PC-3 (cell line): ENCODE measurements at regions not wholly inside any gene's neighbourhood (a gene's known extent, or its start where the extent isn't known, plus 50 kb on each side); places are given as distances from the start of the nearest gene placed in this dataset.

ENCODE experiments used
- ATAC-seq: fragments of 200-7000 bp; cut with Tn5 transposase; 2 replicates; pipeline ENCODE4 v1.9.1; 2020; ENCODE audit warnings: mild to moderate bottlenecking, moderate library complexity
- BruUV-seq: library from RNA; stranded (reverse); fragments of 400-500 nt; replicated peaks from 2 replicates; lab custom pipeline; 2021; lab: Mats Ljungman, UMichigan
- CTCF ChIA-PET: fragments of 300-600 bp; sonication (Branson Sonifier 250); formaldehyde crosslinking; loops from one replicate; lab custom pipeline; 2022; ENCODE audit warnings: antibody characterized with exemption; lab: Charles Lee
- POLR2A ChIA-PET: fragments of 300-600 bp; sonication (Branson Sonifier 250); formaldehyde crosslinking; loops from one replicate; lab custom pipeline; 2022; ENCODE audit warnings: antibody characterized with exemption; ENCODE audit not compliant: unreplicated experiment; lab: Charles Lee
- DNase-seq: peaks from one replicate; pipeline ENCODE4 v3.0.0-alpha.2; 2015
- H2AFZ ChIP-seq: fragments of 300-600 bp; sonication (generic); 2 replicates; pipeline ENCODE4 v1.6.0; 2016; ENCODE audit warnings: antibody characterized with exemption, low read length
- H3F3A ChIP-seq: fragments of 300-600 bp; sonication (generic); one replicate; pipeline ENCODE4 v1.6.0; 2017; ENCODE audit warnings: antibody characterized with exemption, low read length, control low read depth, mild to moderate bottlenecking; ENCODE audit not compliant: unreplicated experiment
- H3K27ac ChIP-seq: fragments of 300-600 bp; sonication (generic); 2 replicates; pipeline ENCODE4 v1.5.1; 2016; ENCODE audit warnings: mild to moderate bottlenecking, low read length
- H3K27me3 ChIP-seq: fragments of 300-600 bp; sonication (generic); 2 replicates; pipeline ENCODE4 v1.6.1; 2016; ENCODE audit warnings: low read length, mixed read lengths
- H3K36me3 ChIP-seq: fragments of 300-600 bp; sonication (generic); 2 replicates; pipeline ENCODE4 v1.6.1; 2016; ENCODE audit warnings: low read depth, mixed run types, low read length, mixed read lengths
- H3K4me1 ChIP-seq: fragments of 300-600 bp; sonication (generic); 2 replicates; pipeline ENCODE4 v1.5.1; 2016; ENCODE audit warnings: low read length; ENCODE audit not compliant: insufficient read depth
- H3K4me2 ChIP-seq: fragments of 300-600 bp; sonication (generic); 2 replicates; pipeline ENCODE4 v1.6.0; 2016; ENCODE audit warnings: low read length
- H3K4me3 ChIP-seq: fragments of 300-600 bp; sonication (generic); 2 replicates; pipeline ENCODE4 v1.5.1; 2016; ENCODE audit warnings: mild to moderate bottlenecking, low read length, mixed read lengths
- H3K79me2 ChIP-seq: fragments of 300-600 bp; sonication (generic); 2 replicates; pipeline ENCODE4 v1.6.1; 2017; ENCODE audit warnings: low read length, mixed read lengths
- H3K9ac ChIP-seq: fragments of 300-600 bp; sonication (generic); 2 replicates; pipeline ENCODE4 v1.6.0; 2016; ENCODE audit warnings: mild to moderate bottlenecking, low read length
- H3K9me2 ChIP-seq: fragments of 300-600 bp; sonication (generic); replicated peaks from 2 replicates; pipeline ENCODE4 v1.6.1; 2016; ENCODE audit warnings: mixed run types, low read length, mixed read lengths
- H3K9me3 ChIP-seq: fragments of 300-600 bp; sonication (generic); 2 replicates; pipeline ENCODE4 v1.6.1; 2016; ENCODE audit warnings: low read length, mixed read lengths
- H4K20me1 ChIP-seq: fragments of 300-600 bp; sonication (generic); 2 replicates; pipeline ENCODE4 v1.6.1; 2016; ENCODE audit warnings: low read length, mixed read lengths
- CTCF ChIP-seq: fragments of 300-600 bp; sonication (generic); conservative IDR thresholded peaks from 2 replicates; pipeline ENCODE4 v1.5.1; 2017; ENCODE audit warnings: antibody characterized with exemption, low read depth, mild to moderate bottlenecking, low read length
- EZH2 ChIP-seq: fragments of 300-600 bp; sonication (generic); IDR thresholded peaks from one replicate; pipeline ENCODE4 v1.6.1; 2017; ENCODE audit warnings: antibody characterized with exemption, mild to moderate bottlenecking, low read length; ENCODE audit not compliant: unreplicated experiment
- EZH2phosphoT487 ChIP-seq: fragments of 300-600 bp; sonication (generic); IDR thresholded peaks from 2 replicates; pipeline ENCODE4 v1.6.1; 2018; ENCODE audit warnings: mild to moderate bottlenecking, antibody characterized with exemption, low read length, borderline replicate concordance
- intact Hi-C: fragments of 100-400 bp; cut with micrococcal nuclease; formaldehyde crosslinking; loops from 2 replicates; pipeline ENCODE4 v1.9.0; 2023

GRCh38 chr4:28341784-28342183 is 1481.1 kb downstream of the STIM2 start:
- Histone ChIP-seq H3K4me2 (no peak overlapping the region), H3K9ac (no peak overlapping the region), H3K27me3 (no peaks in the 10 kb centered on the region), H3K36me3 (no peaks in the 10 kb centered on the region), H3K79me2 (no peaks in the 10 kb centered on the region), H3K4me1 (no peaks in the 10 kb centered on the region), H3F3A (no peaks in the 10 kb centered on the region), H4K20me1 (no peaks in the 10 kb centered on the region), H3K9me2 (no peaks in the 10 kb centered on the region), H3K4me3 (no peak overlapping the region), H2AFZ (no peak overlapping the region), H3K27ac (no peak overlapping the region), H3K9me3 (0 out of 2 replicates have a peak, but pooled peaks cover 10% of the 10 kb centered on the region)
- TF ChIP-seq CTCF (no peak), EZH2 (no peak), EZH2phosphoT487 (no peak)
- no peak for DNase-seq
- CTCF ChIA-PET = no interaction called here
- no TSS peak for BruUV-seq
- POLR2A ChIA-PET = no interaction called here
- no peak for ATAC-seq
- intact Hi-C loops = no loop called here

DNA sequence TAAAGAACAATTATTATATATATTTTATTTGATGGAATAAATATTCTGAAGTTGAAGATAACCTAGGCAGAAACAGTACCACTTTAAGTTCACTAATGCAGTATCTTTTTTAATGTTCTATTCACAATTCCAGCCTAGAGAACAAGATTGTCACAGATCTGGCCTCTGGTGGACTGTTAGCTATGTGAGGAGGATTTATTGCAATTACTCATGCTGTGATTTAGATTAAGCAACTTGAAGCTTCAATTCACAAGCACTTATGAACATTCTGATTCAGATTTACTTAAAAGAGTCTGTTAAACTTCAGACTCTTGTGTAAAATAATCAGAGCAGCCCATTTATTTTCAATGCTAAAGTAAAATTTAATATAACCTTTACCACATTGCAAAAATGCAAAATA is 1489.8 kb downstream of the STIM2 start:
- Histone ChIP-seq H3K9ac (no peak overlapping the region), H3K9me2 (no peaks in the 10 kb centered on the region), H3K4me3 (no peak overlapping the region), H3K27me3 (no peaks in the 10 kb centered on the region), H4K20me1 (no peaks in the 10 kb centered on the region), H3K4me2 (no peak overlapping the region), H3K4me1 (no peaks in the 10 kb centered on the region), H3F3A (no peaks in the 10 kb centered on the region), H3K27ac (no peak overlapping the region), H3K79me2 (no peaks in the 10 kb centered on the region), H2AFZ (no peak overlapping the region), H3K9me3 (no peaks in the 10 kb centered on the region), H3K36me3 (no peaks in the 10 kb centered on the region)
- no peak for TF ChIP-seq CTCF
- no peak for TF ChIP-seq EZH2
- no peak for TF ChIP-seq EZH2phosphoT487
- peak; percentile 73 for ATAC-seq
- intact Hi-C loops = loop anchor here (5.0 kb wide), 2 partner anchors 123 to 488 kb away; no protein-coding TSS in a partner anchor
- ChIA-PET POLR2A (interaction anchor here (0.6 kb wide), 1 partner anchor 103 kb away, joined by 3 read pairs; no protein-coding TSS in a partner anchor), CTCF (interaction anchor here (0.6 kb wide), 1 partner anchor 666 kb away, joined by 4 read pairs; no protein-coding TSS in a partner anchor)
- peak; percentile 43 for DNase-seq
- no TSS peak for BruUV-seq

- Histone ChIP-seq H3K4me1 (no peaks in the 10 kb centered on the region), H3K36me3 (no peaks in the 10 kb centered on the region), H3K9ac (no peak overlapping the region), H3K27ac (no peak overlapping the region), H3K9me2 (no peaks in the 10 kb centered on the region), H4K20me1 (no peaks in the 10 kb centered on the region), H3K27me3 (no peaks in the 10 kb centered on the region), H3K4me2 (no peak overlapping the region), H3K79me2 (no peaks in the 10 kb centered on the region), H3K9me3 (no peaks in the 10 kb centered on the region), H3F3A (no peaks in the 10 kb centered on the region), H3K4me3 (no peak overlapping the region), H2AFZ (no peak overlapping the region)
- no peak for DNase-seq
- ChIA-PET CTCF (no interaction called here), POLR2A (no interaction called here)
- no peak for ATAC-seq
- intact Hi-C loops = loop anchor here (5.0 kb wide), 2 partner anchors 124 to 489 kb away; no protein-coding TSS in a partner anchor
- TF ChIP-seq EZH2phosphoT487 (no peak), EZH2 (no peak)
- no TSS peak for BruUV-seq
These were observed 1490.5 kb downstream of the STIM2 start for GRCh38 chr4:28351102-28351501.
